ENCODE measurements at regions not wholly inside any gene's neighbourhood (a gene's known extent, or its start where the extent isn't known, plus 50 kb on each side); places are given as distances from the start of the nearest gene placed in this dataset.

DNA sequence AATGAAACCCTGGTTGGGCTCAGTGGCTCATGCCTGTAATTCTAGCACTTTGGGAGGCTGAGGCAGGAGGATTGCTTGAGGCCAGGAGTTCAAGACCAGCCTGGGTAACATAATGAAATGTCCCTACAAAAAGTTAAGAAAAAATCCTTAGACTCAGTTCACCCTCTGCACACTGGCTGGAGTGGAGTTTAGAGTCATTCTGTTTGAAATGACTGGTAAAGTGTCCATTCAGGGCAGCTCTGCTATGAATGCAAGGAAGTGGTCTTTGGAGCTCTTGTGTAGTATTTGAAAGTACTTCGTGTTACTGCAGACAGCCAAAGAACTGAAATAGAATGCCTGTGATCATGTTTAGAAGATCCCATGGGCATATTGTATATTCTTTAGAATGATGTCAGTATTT lies 466.5 kb downstream of the PCNX1 start:
- Histone ChIP-seq H3K4me3 (ENCODE audit: low read depth in 1 of 2, low read length in 2 of 2) (no peak overlapping the region), H2AFZ (ENCODE audit: low read depth, low read length) (no peak overlapping the region), H4K20me1 (ENCODE audit: insufficient read depth, low read length) (no peaks in the 10 kb centered on the region; the same call in 1 of the 2 replicates), H3K36me3 (ENCODE audit: insufficient read depth, low read length) (no peaks in the 10 kb centered on the region), H3K27me3 (ENCODE audit: insufficient read depth, low read length, poor library complexity) (no peaks in the 10 kb centered on the region), H3K4me2 (ENCODE audit: insufficient read depth, low read length) (no peak overlapping the region), H3K9ac (ENCODE audit: low read depth, low read length) (no peak overlapping the region), H3K27ac (ENCODE audit: low read length) (no peak overlapping the region), H3K9me3 (ENCODE audit: insufficient read depth, low read length, severe bottlenecking) (peaks cover 10% of the 10 kb centered on the region), H3K4me1 (ENCODE audit: insufficient read depth, low read length) (no peaks in the 10 kb centered on the region), H3K79me2 (ENCODE audit: insufficient read depth, low read length) (peaks cover 49% of the 10 kb centered on the region)
- no peak for TF ChIP-seq EZH2 (IDR thresholded peaks at IDR 0.05; ENCODE audit: borderline replicate concordance, low read depth, low read length, severe bottlenecking)
- TF ChIP-seq CTCF (IDR thresholded peaks at IDR 0.05; ENCODE audit: borderline replicate concordance, extremely low read depth, low read length, poor library complexity, severe bottlenecking) = no peak
- DNase-seq (no peak), ATAC-seq (ENCODE audit: insufficient read depth, low read depth) (no peak)

- no peaks in the 10 kb centered on the region for H3K4me1 ChIP-seq (ENCODE audit: insufficient read depth, low read length)
- H4K20me1 ChIP-seq (ENCODE audit: insufficient read depth, low read length) = no peaks in the 10 kb centered on the region; the same call in 1 of the 2 replicates
- no peak overlapping the region for H2AFZ ChIP-seq (ENCODE audit: low read depth, low read length)
- H3K79me2 ChIP-seq (ENCODE audit: insufficient read depth, low read length) = peaks cover 61% of the 10 kb centered on the region
- no peaks in the 10 kb centered on the region for H3K27me3 ChIP-seq (ENCODE audit: insufficient read depth, low read length, poor library complexity)
- no peak overlapping the region for H3K4me3 ChIP-seq (ENCODE audit: low read depth in 1 of 2, low read length in 2 of 2)
- H3K9me3 ChIP-seq (ENCODE audit: insufficient read depth, low read length, severe bottlenecking) = peaks cover 10% of the 10 kb centered on the region
- no peak overlapping the region for H3K9ac ChIP-seq (ENCODE audit: low read depth, low read length)
- DNase-seq (no peak), ATAC-seq (ENCODE audit: insufficient read depth, low read depth) (no peak)
- no peak for TF ChIP-seq CTCF (IDR thresholded peaks at IDR 0.05; ENCODE audit: borderline replicate concordance, extremely low read depth, low read length, poor library complexity, severe bottlenecking)
- TF ChIP-seq EZH2 (IDR thresholded peaks at IDR 0.05; ENCODE audit: borderline replicate concordance, low read depth, low read length, severe bottlenecking) = no peak
- no peaks in the 10 kb centered on the region for H3K36me3 ChIP-seq (ENCODE audit: insufficient read depth, low read length)
- H3K27ac ChIP-seq (ENCODE audit: low read length) = no peak overlapping the region
- no peak overlapping the region for H3K4me2 ChIP-seq (ENCODE audit: insufficient read depth, low read length)
Observed at GRCh38 chr14:71374989-71375388, 467.7 kb downstream of the PCNX1 start.

GRCh38 chr14:71377099-71377498 lies 469.8 kb downstream of the PCNX1 start:
- DNase-seq = no peak
- Histone ChIP-seq H3K9ac (ENCODE audit: low read depth, low read length) (no peak overlapping the region), H4K20me1 (ENCODE audit: insufficient read depth, low read length) (no peaks in the 10 kb centered on the region), H3K4me2 (ENCODE audit: insufficient read depth, low read length) (no peak overlapping the region), H3K36me3 (ENCODE audit: insufficient read depth, low read length) (no peaks in the 10 kb centered on the region), H3K9me3 (ENCODE audit: insufficient read depth, low read length, severe bottlenecking) (peaks cover 10% of the 10 kb centered on the region), H3K4me1 (ENCODE audit: insufficient read depth, low read length) (no peaks in the 10 kb centered on the region), H2AFZ (ENCODE audit: low read depth, low read length) (no peak overlapping the region), H3K79me2 (ENCODE audit: insufficient read depth, low read length) (peaks cover 66% of the 10 kb centered on the region), H3K4me3 (ENCODE audit: low read depth in 1 of 2, low read length in 2 of 2) (no peak overlapping the region), H3K27ac (ENCODE audit: low read length) (no peak overlapping the region), H3K27me3 (ENCODE audit: insufficient read depth, low read length, poor library complexity) (no peaks in the 10 kb centered on the region)
- no peak for TF ChIP-seq EZH2 (IDR thresholded peaks at IDR 0.05; ENCODE audit: borderline replicate concordance, low read depth, low read length, severe bottlenecking)
- no peak for TF ChIP-seq CTCF (IDR thresholded peaks at IDR 0.05; ENCODE audit: borderline replicate concordance, extremely low read depth, low read length, poor library complexity, severe bottlenecking)
- no peak for ATAC-seq (ENCODE audit: insufficient read depth, low read depth)

- TF ChIP-seq EZH2 (IDR thresholded peaks at IDR 0.05; ENCODE audit: borderline replicate concordance, low read depth, low read length, severe bottlenecking) (no peak), CTCF (IDR thresholded peaks at IDR 0.05; ENCODE audit: borderline replicate concordance, extremely low read depth, low read length, poor library complexity, severe bottlenecking) (no peak)
- no peak overlapping the region for H3K27ac ChIP-seq (ENCODE audit: low read length)
- no peaks in the 10 kb centered on the region for H3K36me3 ChIP-seq (ENCODE audit: insufficient read depth, low read length)
- no peak overlapping the region for H3K4me3 ChIP-seq (ENCODE audit: low read depth in 1 of 2, low read length in 2 of 2)
- no peak overlapping the region for H2AFZ ChIP-seq (ENCODE audit: low read depth, low read length)
- no peaks in the 10 kb centered on the region; the same call in 1 of the 2 replicates for H4K20me1 ChIP-seq (ENCODE audit: insufficient read depth, low read length)
- no peaks in the 10 kb centered on the region for H3K4me1 ChIP-seq (ENCODE audit: insufficient read depth, low read length)
- peaks cover 10% of the 10 kb centered on the region for H3K9me3 ChIP-seq (ENCODE audit: insufficient read depth, low read length, severe bottlenecking)
- ATAC-seq (ENCODE audit: insufficient read depth, low read depth) (no peak), DNase-seq (no peak)
- H3K9ac ChIP-seq (ENCODE audit: low read depth, low read length) = no peak overlapping the region
- no peaks in the 10 kb centered on the region for H3K27me3 ChIP-seq (ENCODE audit: insufficient read depth, low read length, poor library complexity)
- no peak overlapping the region for H3K4me2 ChIP-seq (ENCODE audit: insufficient read depth, low read length)
- H3K79me2 ChIP-seq (ENCODE audit: insufficient read depth, low read length) = peaks cover 70% of the 10 kb centered on the region
Observed at GRCh38 chr14:71380271-71380670, 473.0 kb downstream of the PCNX1 start.

All from DND-41 (cell line).